ENCODE measurements at regions not wholly inside any gene's neighbourhood (a gene's known extent, or its start where the extent isn't known, plus 50 kb on each side); places are given as distances from the start of the nearest gene placed in this dataset.

- H3K4me1 Mint-ChIP-seq (ENCODE audit: low read depth), result no peaks in the 10 kb centered on the region
- H3K27ac Mint-ChIP-seq, result no peak overlapping the region
- ChIA-PET CTCF (no interaction called here), POLR2A (no interaction called here)
- H3K4me3 Mint-ChIP-seq, result no peak overlapping the region
- H3K27me3 Mint-ChIP-seq, result no peaks in the 10 kb centered on the region
- no peak for DNase-seq
- ATAC-seq, result no peak
- intact Hi-C loops (cut with micrococcal nuclease), result no loop called here
- no peaks in the 10 kb centered on the region for H3K36me3 Mint-ChIP-seq (ENCODE audit: low read depth)
- H3K9me3 Mint-ChIP-seq, result peaks cover 2% of the 10 kb centered on the region
- TF ChIP-seq CTCF (IDR thresholded peaks at IDR 0.05), result no peak
Observed at GRCh38 chr10:57506414-57507094, 761.1 kb downstream of the IPMK start.

- DNase-seq, result no peak
- no peak for TF ChIP-seq CTCF (IDR thresholded peaks at IDR 0.05)
- ATAC-seq, result no peak
- Mint-ChIP-seq H3K36me3 (ENCODE audit: low read depth) (no peaks in the 10 kb centered on the region), H3K4me1 (ENCODE audit: low read depth) (no peaks in the 10 kb centered on the region), H3K27ac (no peak overlapping the region), H3K9me3 (peaks cover 6% of the 10 kb centered on the region), H3K27me3 (no peaks in the 10 kb centered on the region), H3K4me3 (no peak overlapping the region)
- ChIA-PET CTCF (no interaction called here), POLR2A (interaction anchor here (0.6 kb wide), 1 partner anchor 127 kb away, joined by 3 read pairs; no protein-coding TSS in a partner anchor)
- intact Hi-C loops (cut with micrococcal nuclease), result no loop called here
Observed at GRCh38 chr10:57494486-57494885, 773.2 kb downstream of the IPMK start.

- TF ChIP-seq CTCF (IDR thresholded peaks at IDR 0.05), result no peak
- intact Hi-C loops (cut with micrococcal nuclease), result no loop called here
- H3K27me3 Mint-ChIP-seq, result no peaks in the 10 kb centered on the region
Observed at GRCh38 chr10:57482259-57482658, 785.4 kb downstream of the IPMK start.

GRCh38 chr10:57472823-57473619 lies 794.7 kb downstream of the IPMK start:
- CTCF ChIA-PET, result no interaction called here

More at GRCh38 chr10:57482259-57482658, 785.4 kb downstream of the IPMK start:
- DNase-seq (no peak), ATAC-seq (no peak)
- no peak overlapping the region for H3K4me3 Mint-ChIP-seq
- CTCF ChIA-PET, result no interaction called here
- POLR2A ChIA-PET, result no interaction called here
- H3K36me3 Mint-ChIP-seq (ENCODE audit: low read depth), result no peaks in the 10 kb centered on the region
- no peaks in the 10 kb centered on the region for H3K9me3 Mint-ChIP-seq
- H3K27ac Mint-ChIP-seq, result no peak overlapping the region
- H3K4me1 Mint-ChIP-seq (ENCODE audit: low read depth), result no peaks in the 10 kb centered on the region

More at GRCh38 chr10:57472823-57473619, 794.7 kb downstream of the IPMK start:
- ATAC-seq (no peak), DNase-seq (no peak)
- no peak overlapping the region for H3K4me3 Mint-ChIP-seq
- TF ChIP-seq CTCF (IDR thresholded peaks at IDR 0.05), result no peak
- H3K9me3 Mint-ChIP-seq, result no peaks in the 10 kb centered on the region
- H3K36me3 Mint-ChIP-seq (ENCODE audit: low read depth), result no peaks in the 10 kb centered on the region
- H3K27ac Mint-ChIP-seq, result no peak overlapping the region
- intact Hi-C loops (cut with micrococcal nuclease), result no loop called here
- no peaks in the 10 kb centered on the region for H3K4me1 Mint-ChIP-seq (ENCODE audit: low read depth)
- POLR2A ChIA-PET, result no interaction called here
- H3K27me3 Mint-ChIP-seq, result no peaks in the 10 kb centered on the region

Measured in activated CD8-positive, alpha-beta T cell treated with anti-CD3 and anti-CD28 coated beads for 36 hours (primary cell).